Hindlimb muscle (tissue), 1 donor: ENCODE measurements at regions not wholly inside any gene's neighbourhood (a gene's known extent, or its start where the extent isn't known, plus 50 kb on each side); places are given as distances from the start of the nearest gene placed in this dataset.

ENCODE experiments used
- DNase-seq: peaks from one replicate; pipeline ENCODE4 v3.0.0-alpha.2; 2013

GRCh38 chr16:74094514-74094913 lies 202.1 kb upstream of the PSMD7 start:
- DNase-seq, result no peak

DNA sequence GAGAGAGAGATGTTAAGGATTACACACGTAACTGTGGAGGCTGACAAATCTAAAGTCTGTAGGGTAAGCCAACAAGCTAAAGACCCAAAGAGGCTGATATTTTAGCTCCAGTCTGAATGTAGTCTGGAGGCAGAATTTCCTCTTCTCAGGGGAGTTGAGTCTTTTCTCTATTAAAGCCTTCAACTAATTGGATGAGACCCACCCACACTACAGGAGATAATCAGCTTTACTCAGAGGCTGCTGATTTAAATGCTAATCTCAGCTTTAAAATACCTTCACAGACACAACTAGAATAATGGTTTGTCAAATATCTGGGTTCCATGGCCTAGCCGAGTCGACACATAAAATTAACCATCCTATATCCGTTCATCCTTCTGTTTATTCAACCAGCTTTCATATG lies 204.3 kb upstream of the PSMD7 start:
- DNase-seq, result no peak

GRCh38 chr16:74090871-74091270 lies 205.7 kb upstream of the PSMD7 start:
- no peak for DNase-seq

- no peak for DNase-seq
These were observed 213.1 kb upstream of the PSMD7 start for GRCh38 chr16:74083541-74083940.

DNA sequence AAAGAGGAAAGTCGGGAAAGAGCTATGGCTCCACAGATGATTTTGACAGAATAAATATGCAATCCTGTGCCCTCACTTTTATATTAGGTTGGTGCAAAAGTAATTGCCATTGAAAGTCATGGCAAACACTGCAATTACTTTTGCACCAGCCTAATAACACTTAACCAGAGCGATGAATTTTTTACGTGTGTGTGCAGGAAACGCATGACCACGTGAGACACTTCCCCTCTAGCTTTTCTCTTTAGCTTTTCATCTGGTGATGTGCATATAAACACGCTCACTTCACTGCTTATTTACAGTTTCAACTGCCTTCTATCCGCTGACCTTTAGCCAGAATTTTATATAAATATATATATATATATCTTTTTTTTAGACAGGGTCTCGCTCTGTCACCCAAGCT lies 216.3 kb upstream of the PSMD7 start:
- no peak for DNase-seq

GRCh38 chr16:74079232-74079586 lies 217.4 kb upstream of the PSMD7 start:
- DNase-seq, result no peak

GRCh38 chr16:74078511-74079231 lies 217.9 kb upstream of the PSMD7 start:
- no peak for DNase-seq

GRCh38 chr16:74076568-74076967 lies 220.0 kb upstream of the PSMD7 start:
- DNase-seq, result no peak

- DNase-seq, result no peak
These were observed 221.2 kb upstream of the PSMD7 start for GRCh38 chr16:74075393-74075792.

GRCh38 chr16:74073456-74073855 lies 223.2 kb upstream of the PSMD7 start:
- DNase-seq, result peak; percentile 23

- DNase-seq, result no peak
These were observed 224.5 kb upstream of the PSMD7 start for GRCh38 chr16:74071996-74072535.

DNA sequence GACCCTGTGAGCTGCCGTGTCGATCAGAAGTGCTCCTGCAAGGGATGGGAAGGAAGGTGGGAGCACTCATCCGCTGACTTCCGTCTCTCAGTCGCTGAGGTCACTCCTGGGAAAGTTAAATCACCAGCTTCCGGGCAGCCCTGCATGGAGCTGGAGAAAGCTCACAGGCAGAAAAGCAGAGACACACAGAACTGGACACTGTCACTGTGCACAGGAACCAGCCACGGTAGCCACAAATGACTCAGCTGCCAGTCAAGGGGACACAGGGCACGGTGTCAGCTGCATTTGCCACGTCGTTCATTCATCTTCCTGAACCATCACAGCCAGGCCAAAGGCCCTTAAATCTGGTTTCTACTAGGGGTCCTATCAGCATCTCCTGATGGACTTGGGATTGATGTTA lies 226.4 kb upstream of the PSMD7 start:
- no peak for DNase-seq

GRCh38 chr16:74064120-74064735 lies 232.4 kb upstream of the PSMD7 start:
- peak; percentile 23 for DNase-seq

DNA sequence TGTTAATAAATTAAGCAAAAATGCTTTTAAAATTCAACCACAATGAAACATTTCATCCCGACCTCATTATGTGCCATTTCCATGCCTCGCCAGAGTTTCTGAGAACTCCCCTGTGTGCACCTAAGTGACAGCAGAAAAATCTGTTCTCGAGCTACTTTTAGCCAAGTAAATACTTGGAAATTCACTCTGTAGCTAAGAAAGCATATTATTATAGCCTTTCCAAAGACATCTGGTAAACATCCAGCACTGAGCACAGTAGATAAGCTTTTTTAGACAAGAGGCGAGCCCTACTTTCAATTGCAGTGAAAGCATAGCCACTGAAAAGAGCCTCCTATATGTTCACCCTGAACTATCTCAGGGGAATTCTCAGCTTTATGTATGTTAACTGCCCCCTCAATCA lies 242.8 kb upstream of the PSMD7 start:
- peak; percentile 64 for DNase-seq

- no peak for DNase-seq
These were observed 243.3 kb upstream of the PSMD7 start for GRCh38 chr16:74053312-74053711.

GRCh38 chr16:74052016-74052415 lies 244.6 kb upstream of the PSMD7 start:
- DNase-seq, result no peak

DNA sequence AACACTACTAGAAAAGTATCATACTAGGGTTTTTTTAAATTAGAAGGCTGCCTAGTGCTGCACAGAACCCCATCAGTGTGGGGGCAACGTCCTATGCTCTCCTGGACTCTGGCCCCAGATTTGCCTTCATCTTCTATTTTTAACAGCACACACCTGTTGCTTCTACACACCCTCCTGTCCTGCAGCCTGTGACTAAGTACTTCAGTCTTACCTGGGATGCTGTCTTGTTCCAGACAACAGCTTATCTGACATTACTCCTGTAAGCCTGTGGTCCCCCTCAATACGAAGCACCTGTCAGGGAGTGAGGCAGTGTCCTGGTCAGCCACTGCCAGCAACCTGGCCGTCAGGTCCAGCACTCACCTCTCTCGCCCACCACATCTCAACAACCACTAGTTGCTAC lies 247.6 kb upstream of the PSMD7 start:
- no peak for DNase-seq

DNA sequence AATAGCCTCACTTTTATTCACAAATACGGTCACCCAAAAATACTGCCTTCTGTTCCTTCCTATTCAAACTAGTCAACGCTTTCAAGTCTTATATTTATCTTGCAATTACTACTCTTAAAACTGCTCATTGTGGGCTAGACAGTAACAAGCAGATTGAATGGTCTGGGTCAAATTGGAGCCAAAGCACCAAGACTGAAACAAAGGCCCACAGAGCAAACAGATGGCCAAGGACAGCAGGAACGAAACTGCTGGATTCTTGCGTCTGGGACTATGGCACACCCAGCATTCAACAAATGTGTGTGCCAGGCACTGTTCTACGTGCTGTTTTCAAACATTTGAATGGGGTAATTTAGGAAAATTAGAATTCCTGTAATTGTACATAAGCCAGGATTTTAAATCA lies 250.1 kb upstream of the PSMD7 start:
- DNase-seq, result no peak

- DNase-seq, result no peak
These were observed 251.1 kb upstream of the PSMD7 start for GRCh38 chr16:74045513-74045912.

GRCh38 chr16:74035816-74036215 lies 260.8 kb upstream of the PSMD7 start:
- no peak for DNase-seq

DNA sequence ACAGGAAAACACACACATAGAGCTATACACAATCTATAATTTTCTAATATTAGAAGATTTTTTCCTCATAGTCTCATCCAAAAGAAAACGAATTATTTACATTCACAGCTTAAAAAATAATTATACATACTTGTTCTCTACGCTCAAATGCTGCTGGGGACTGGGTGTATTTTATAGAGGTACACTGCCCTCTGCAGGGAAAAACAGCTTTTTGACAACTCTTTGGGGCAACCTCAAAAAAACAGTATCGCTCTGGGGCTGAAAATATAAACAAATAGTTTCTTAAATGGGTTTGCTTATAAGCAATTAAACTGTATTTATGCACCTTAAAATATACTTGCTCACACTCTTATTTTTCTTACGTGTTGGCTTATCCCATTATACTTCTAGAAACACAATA lies 261.8 kb upstream of the PSMD7 start:
- DNase-seq, result peak; percentile 45

GRCh38 chr16:74034200-74034599 lies 262.4 kb upstream of the PSMD7 start:
- DNase-seq, result no peak

GRCh38 chr16:74033441-74033995 lies 263.1 kb upstream of the PSMD7 start:
- no peak for DNase-seq

- DNase-seq, result no peak
These were observed 265.1 kb upstream of the PSMD7 start for GRCh38 chr16:74031551-74031950.
